GM10248 (cell line): ENCODE measurements at regions not wholly inside any gene's neighbourhood (a gene's known extent, or its start where the extent isn't known, plus 50 kb on each side); places are given as distances from the start of the nearest gene placed in this dataset.

Source experiments
- CTCF ChIA-PET: fragments of 300-600 bp; sonication (Branson Sonifier 250); formaldehyde crosslinking; extraction: SDS; loops from one replicate; lab custom pipeline; 2021; ENCODE audit warnings: antibody characterized with exemption; lab: Yijun Ruan, JAX
- POLR2A ChIA-PET: fragments of 350-650 bp; sonication (Branson Sonifier 250); formaldehyde crosslinking; extraction: SDS; loops from one replicate; lab custom pipeline; 2020; ENCODE audit warnings: antibody characterized with exemption; lab: Yijun Ruan, JAX
- DNase-seq: peaks from one replicate; pipeline ENCODE4 v3.0.0; 2012; ENCODE audit errors: extremely low spot score
- CTCF ChIP-seq: IDR thresholded peaks from 2 replicates; pipeline ENCODE4 v1.5.1; 2012; ENCODE audit warnings: mild to moderate bottlenecking, low read depth; ENCODE audit errors: extremely low read depth, missing control alignments, control extremely low read depth

GRCh38 chr22:22976033-22976922, 88.7 kb downstream of the IGLL5 start:
- no peak for DNase-seq
- ChIA-PET CTCF (interaction anchor here (1.3 to 3.2 kb wide), 4 partner anchors 10 to 152 kb away, joined by 3 to 12 read pairs (median 6); no protein-coding TSS in a partner anchor), POLR2A (no interaction called here)
- no peak for TF ChIP-seq CTCF

- POLR2A ChIA-PET, result no interaction called here
- TF ChIP-seq CTCF, result no peak
- no peak for DNase-seq
- CTCF ChIA-PET, result no interaction called here
These were observed 90.0 kb downstream of the IGLL5 start for GRCh38 chr22:22977479-22978200.

- ChIA-PET POLR2A (no interaction called here), CTCF (no interaction called here)
- DNase-seq, result no peak
- TF ChIP-seq CTCF, result no peak
These were observed 91.0 kb downstream of the IGLL5 start for GRCh38 chr22:22978637-22979036.

GRCh38 chr22:22979121-22979724, 91.1 kb upstream of the GNAZ start:
- no peak for TF ChIP-seq CTCF
- DNase-seq, result no peak
- ChIA-PET POLR2A (no interaction called here), CTCF (no interaction called here)

GRCh38 chr22:22979954-22980353, 90.4 kb upstream of the GNAZ start:
- CTCF ChIA-PET, result interaction anchor here (1.0 kb wide), 1 partner anchor 20 kb away, joined by 4 read pairs; no protein-coding TSS in a partner anchor
- no peak for TF ChIP-seq CTCF
- POLR2A ChIA-PET, result no interaction called here
- no peak for DNase-seq
